H7 (cell line): ENCODE measurements at regions not wholly inside any gene's neighbourhood (a gene's known extent, or its start where the extent isn't known, plus 50 kb on each side); places are given as distances from the start of the nearest gene placed in this dataset.
A peak's percentile ranks its signal among the peaks of the same experiment; 100 is the strongest.
"Not testable (repeated sequence)": the region's sequence is repeated elsewhere in the genome, so short reads cannot be mapped to it uniquely, and the experiment has no call there.

Experiments used
- DNase-seq: peaks from one replicate; pipeline ENCODE4 v3.0.0; 2012
- H3K27me3 ChIP-seq: 2 replicates; pipeline ENCODE4 v1.6.0; 2011; ENCODE audit warnings: mild to moderate bottlenecking, low read length; ENCODE audit not compliant: control insufficient read depth, insufficient read depth
- H3K36me3 ChIP-seq: replicated peaks from 2 replicates; pipeline ENCODE4 v1.5.1; 2011; ENCODE audit warnings: low read length; ENCODE audit not compliant: control insufficient read depth, insufficient read depth
- H3K4me3 ChIP-seq: 2 replicates; pipeline ENCODE4 v1.5.1; 2011; ENCODE audit warnings: low read depth, mild to moderate bottlenecking, control low read depth, low read length, moderate library complexity; ENCODE audit not compliant: insufficient read depth

DNA sequence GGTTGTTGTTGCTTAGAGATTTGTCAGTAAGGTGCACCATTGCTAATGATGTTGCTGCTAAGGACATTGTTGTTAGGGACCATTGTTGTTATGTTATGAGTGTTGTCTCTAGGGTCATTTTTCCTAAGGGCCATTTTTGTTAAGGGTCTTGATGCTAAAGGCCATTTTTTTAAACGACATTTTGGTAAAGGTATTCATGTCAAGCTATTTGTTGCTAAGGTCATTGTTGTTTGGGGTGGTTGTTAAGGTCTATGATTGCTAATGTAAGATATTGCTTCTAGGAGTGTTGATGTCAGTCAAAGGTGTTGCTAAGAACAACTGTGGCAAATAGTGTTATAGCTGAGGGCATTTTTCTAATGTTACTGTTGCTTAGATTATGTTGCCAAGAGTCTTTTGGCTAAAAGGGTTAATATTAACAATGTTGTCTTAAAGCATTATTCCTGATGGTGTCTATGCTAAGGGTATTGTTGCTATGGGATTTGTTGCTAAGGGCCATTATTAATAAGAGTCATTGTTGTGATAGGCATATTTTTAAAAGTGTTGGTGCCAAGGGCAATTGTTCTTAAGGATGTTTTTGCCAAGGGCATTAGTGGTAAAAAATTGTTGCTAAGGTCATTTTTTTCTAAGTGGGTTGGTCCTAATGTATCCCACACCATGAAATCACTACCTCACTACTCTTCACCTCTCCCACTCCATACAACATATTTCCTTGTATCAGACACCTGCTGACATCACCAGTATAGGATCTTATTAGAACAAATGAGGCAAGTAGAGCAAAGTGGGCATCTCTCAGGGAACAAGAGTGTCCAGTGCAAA is 56.2 kb downstream of the SPATA31A6 start:
- not testable (repeated sequence) for H3K36me3 ChIP-seq, H3K4me3 ChIP-seq, H3K27me3 ChIP-seq, DNase-seq

DNA sequence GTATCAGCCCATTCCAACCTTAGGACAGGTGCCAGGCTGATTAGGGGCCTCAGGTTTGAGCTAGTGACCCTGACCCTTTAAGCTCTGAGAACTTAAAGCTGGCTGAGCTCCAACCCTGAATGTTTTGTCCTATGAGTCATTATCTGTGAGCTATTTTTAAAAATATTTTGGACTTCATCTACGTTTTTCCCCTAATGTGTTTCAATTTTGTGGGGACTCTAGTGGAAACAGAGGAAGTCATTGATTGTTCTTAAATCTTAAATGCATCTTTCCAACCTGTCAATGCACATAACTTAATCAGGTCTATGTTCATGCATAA is 56.8 kb downstream of the SPATA31A6 start:
- not testable (repeated sequence) for H3K36me3 ChIP-seq, H3K27me3 ChIP-seq, H3K4me3 ChIP-seq, DNase-seq

DNA sequence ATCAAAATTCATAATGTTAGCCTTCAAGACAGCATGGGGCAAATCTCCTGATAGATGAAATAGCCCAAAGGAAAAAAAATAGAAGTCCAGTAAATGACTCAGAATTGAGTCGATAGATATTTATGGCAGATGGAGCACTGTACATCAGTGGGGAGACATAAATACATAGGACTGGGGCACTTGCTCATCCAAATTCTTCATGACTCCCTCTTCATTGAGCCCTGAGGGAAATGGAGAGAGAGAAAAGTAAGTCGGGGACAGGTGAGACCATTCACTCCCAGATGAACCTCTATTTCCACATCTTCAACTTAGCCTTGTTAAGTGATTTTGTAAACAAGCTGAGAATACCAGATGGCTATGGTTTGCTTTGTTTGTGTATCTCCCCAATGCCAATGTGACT is 59.8 kb downstream of the SPATA31A6 start:
- H3K27me3 ChIP-seq, H3K4me3 ChIP-seq, DNase-seq, H3K36me3 ChIP-seq: not testable (repeated sequence)

DNA sequence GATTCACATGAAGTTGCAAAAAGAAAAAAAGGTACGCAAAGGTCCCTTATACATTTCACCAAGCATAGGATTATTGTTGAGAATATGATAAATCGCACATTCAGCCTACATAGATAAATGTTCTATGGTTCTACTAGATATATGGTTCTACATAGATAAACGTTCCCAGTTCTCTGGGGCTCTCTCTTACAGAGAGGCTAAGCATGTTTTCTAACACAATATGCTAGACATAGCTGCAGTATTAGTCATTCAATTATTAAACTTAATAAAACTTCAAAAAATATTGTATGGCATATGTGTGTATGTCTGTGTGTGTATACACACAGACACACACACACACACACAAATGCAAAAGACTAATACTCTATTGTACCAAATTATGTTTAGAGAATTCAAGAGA is 60.4 kb downstream of the SPATA31A6 start:
- DNase-seq, H3K4me3 ChIP-seq, H3K27me3 ChIP-seq, H3K36me3 ChIP-seq: not testable (repeated sequence)

DNA sequence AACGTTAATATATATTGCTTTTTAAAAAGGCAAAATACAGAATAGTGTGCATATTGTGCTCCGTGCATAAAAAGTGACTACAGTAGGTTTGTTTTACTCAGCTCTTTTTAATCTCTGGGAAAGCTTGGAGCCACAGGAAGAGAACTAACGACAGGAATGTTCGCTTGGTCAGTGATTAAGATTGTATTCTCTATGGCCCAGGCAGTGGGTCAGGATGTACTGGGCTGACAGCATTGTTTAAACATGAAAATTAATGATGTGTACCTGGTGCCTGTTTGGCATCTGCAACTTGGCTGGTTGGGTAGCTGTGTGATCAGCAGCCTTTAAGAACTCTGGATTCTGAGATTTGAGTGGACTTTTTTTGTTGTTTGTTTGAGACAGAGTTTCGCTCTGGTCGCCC is 85.3 kb downstream of the SPATA31A6 start:
- H3K36me3 ChIP-seq, H3K27me3 ChIP-seq, H3K4me3 ChIP-seq, DNase-seq: not testable (repeated sequence)

DNA sequence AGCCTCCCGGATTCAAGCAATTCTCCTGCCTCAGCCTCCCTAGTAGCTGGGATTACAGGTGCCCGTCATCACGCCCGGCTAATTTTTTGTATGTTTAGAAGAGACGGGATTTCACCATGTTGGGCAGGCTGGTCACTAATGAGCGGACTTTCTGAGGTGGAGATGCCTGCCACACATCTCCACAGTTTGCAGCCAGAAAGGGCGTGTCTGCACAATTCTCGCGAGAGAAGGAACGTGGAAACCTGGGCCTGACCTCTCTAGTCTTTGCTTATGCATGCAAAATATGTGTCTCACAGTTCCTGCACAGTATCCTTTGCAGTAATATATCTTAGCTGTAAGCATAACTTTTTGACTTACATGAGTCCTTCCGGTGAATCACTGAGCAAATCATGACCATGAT is 85.7 kb downstream of the SPATA31A6 start:
- not testable (repeated sequence) for H3K4me3 ChIP-seq, DNase-seq, H3K36me3 ChIP-seq, H3K27me3 ChIP-seq

DNA sequence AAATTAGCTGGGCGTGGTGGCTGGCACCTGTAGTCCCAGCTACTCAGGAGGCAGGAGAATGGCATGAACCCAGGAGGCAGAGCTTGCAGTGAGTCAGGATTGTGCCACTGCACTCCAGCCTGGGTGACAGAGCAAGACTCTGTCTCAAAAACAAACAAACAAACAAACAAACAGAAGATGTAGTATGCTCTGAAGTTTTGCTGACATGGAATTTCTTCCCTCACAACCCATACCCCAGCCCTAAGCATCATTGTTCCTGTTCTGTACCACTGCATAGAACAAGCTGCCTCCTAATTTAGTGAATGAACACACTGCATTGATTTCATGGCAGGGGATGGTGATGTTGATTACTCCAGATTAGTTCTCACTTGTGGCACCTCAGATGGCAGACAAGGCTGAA is 89.7 kb downstream of the SPATA31A6 start:
- H3K27me3 ChIP-seq, DNase-seq, H3K36me3 ChIP-seq, H3K4me3 ChIP-seq: not testable (repeated sequence)

DNA sequence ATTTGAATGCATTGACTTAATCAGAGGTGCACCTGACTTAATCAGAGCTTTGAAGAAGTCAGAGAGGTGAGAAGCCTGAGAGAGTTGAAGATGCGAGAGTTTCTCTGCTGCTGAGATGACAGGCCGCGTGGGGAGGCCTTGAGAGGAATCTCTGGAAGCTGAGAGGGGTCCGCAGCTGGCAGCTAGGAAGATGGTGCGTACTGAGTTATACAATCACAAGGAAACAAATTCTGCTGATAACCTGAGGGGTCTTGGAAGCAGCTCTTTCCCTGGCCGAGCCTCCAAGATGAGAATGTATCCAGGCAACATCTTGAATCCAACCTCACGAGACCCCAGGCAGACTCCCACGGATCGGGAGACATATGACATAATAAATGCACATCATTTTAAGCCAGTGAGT is 91.7 kb downstream of the SPATA31A6 start:
- Histone ChIP-seq H3K4me3 (no peak overlapping the region), H3K36me3 (no peaks in the 10 kb centered on the region), H3K27me3 (no peaks in the 10 kb centered on the region)
- DNase-seq: no peak

DNA sequence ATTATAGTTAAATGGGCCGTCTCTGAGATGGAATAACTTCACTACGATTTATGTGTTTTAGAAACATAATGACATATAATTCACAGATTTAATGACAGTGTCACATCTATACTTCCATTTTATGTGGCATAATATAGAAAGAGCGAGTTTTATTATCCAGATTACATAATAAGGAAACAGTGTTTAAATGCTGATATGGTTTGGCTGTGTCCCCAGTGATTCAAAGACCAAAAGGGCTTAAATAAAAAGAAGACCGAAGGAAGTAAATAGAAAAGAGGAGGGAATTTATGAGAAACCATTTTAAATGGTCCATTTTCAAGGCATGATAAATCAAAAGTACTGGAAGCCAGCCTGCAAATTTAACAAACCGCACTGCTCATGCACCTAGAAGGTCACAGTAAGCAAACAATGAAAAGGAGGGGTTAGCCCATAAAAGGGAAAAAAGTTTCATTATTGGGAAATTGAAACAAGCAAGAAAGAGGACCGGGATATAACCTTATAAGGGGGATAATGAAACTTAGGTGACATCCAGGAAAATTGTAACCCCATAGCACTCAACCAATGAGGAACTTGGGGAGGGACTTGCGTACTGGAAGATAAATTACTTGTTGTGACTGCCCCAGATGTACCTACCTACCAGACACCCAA is 99.2 kb downstream of the SPATA31A6 start:
- not testable (repeated sequence) for H3K36me3 ChIP-seq, DNase-seq, H3K4me3 ChIP-seq, H3K27me3 ChIP-seq

DNA sequence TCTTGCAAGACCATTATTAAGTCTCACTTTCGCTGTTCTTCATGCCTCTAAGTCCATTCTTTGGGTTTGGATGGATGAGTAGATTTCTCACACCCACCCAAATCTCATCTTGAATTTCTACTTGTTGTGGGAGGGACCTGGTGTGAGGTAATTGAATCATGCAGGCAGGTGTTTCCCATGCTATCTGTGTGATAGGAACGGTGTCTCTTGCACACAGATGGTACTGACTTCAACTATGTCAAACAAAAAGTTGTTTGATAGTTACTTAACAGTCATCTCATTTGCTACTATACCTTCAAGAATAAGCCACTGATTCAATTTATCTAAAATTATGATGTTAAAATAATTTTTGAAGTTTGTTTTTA is 99.7 kb downstream of the SPATA31A6 start:
- DNase-seq, H3K36me3 ChIP-seq, H3K4me3 ChIP-seq, H3K27me3 ChIP-seq: not testable (repeated sequence)

DNA sequence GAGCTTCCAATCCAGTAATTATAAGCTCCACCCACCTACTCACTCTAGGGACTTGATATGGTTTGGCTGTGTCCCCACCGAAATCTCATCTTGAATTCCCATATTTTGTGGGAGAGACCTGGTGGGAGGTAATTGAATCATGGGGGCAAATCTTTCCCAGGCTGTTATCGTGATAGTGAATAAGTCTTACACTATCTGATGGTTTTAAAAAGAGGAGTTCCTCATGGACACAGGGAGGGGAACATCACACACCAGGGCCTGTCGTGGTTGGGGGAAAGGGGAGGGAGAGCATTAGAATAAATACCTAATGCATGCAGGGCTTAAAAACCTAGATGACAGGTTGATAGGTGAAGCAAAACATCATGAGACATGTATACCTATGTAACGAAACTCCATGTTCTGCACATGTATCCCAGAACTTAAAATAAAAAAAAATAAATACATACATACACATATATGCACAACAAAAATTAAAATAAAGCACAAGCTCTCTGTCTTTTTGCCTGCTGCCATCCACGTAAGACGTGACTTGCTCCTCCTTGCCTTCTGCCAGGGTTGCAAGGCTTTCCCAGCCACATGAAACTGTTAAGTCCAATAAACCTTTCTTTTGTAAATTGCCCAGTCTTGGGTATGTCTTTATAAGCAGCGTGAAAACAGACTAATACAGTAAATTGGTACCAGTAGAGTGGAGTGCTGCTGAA is 102.8 kb downstream of the SPATA31A6 start:
- not testable (repeated sequence) for H3K4me3 ChIP-seq, H3K36me3 ChIP-seq, DNase-seq, H3K27me3 ChIP-seq

DNA sequence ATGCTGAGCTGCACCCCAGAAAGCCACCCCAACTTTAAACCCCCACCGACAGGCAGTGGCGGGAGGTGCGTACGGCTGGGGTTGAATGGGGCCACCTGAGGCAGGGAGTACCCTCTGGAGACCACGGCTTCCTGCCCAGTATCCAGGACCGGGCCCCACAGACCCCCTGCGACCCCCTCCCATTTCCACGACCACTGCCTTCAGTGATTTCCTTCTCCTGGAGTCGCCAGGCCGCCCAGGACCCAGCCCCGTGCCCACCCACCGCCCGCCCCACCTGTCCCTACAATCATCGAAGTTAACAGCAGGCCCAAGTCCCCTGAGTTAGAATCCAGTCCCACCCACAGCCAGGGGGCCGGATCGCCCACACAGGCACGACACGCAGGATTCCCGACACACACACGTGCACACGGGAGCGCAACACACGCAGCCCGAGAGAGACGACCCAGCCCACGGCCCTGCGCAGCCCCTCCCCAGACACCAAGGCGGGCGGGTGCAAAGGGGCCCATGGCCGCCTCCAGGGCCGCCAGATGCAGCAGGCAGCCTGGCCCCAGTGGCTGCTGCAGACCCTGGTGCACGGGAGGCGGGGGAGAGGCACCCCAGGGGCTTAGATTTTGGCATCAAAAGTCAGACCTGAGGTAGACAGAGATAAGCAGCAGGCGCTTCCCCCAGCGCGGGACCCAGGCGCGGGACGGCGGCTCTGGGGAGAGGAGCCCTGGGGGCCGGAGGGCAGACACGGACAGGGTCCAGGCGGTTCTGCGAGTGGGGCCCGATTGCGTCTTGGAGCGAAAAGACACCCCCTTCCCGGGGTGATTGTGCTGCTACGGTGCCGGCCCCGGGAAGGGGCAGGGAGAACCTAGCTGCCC is 104.8 kb downstream of the SPATA31A6 start:
- not testable (repeated sequence) for H3K36me3 ChIP-seq, H3K4me3 ChIP-seq, H3K27me3 ChIP-seq
- peak; percentile 40 for DNase-seq

DNA sequence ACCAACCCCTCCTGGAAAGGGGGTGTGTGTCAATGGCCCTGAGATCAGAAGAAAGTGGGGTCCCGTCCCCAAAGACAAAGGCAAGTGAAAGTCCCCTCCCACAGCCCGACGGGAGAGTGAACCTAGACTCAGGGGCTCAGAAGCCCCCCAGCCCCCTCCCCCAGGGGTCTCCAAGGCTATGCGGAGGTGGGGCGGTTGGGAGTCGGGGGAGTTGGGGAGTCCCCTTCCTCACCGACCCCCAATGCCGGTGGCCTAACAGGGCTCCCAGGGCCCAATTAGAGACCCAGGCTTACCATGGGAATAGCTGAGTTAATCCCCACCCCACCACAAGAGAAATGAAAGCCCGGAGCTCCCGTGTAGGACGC is 105.4 kb downstream of the SPATA31A6 start:
- H3K36me3 ChIP-seq, H3K4me3 ChIP-seq, H3K27me3 ChIP-seq, DNase-seq: not testable (repeated sequence)

DNA sequence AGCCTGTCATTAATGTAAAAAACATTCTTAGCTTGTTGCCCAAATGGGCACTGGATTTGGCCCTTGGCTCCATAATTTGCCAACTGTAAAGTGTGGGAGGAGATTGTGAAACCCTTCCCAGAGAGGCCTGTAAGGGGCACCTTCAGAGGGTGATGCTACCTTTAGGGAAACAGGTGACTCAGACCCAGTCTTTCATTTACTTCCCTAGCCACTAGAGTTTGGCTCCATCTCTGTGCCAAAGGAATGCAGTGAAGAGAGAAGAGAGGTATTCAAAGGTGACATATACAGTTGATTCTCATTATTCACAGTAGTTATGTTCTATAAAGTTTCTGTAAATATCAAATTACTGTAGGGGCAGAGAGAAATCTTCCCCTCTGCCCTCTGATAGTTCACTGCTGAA is 116.7 kb downstream of the SPATA31A6 start:
- not testable (repeated sequence) for DNase-seq, H3K4me3 ChIP-seq, H3K27me3 ChIP-seq, H3K36me3 ChIP-seq
